DND-41 (cell line): ENCODE measurements at regions not wholly inside any gene's neighbourhood (a gene's known extent, or its start where the extent isn't known, plus 50 kb on each side); places are given as distances from the start of the nearest gene placed in this dataset.

Experiments used
- ATAC-seq: fragments of 200-7000 bp; cut with Tn5 transposase; 3 replicates; pipeline ENCODE4 v1.9.1; 2021; ENCODE audit warnings: low read depth; ENCODE audit not compliant: insufficient read depth
- DNase-seq: peaks from one replicate; pipeline ENCODE4 v3.0.0-alpha.2; 2020
- H2AFZ ChIP-seq: 2 replicates; pipeline ENCODE4 v1.6.0; 2012; ENCODE audit warnings: low read depth, low read length
- H3K27ac ChIP-seq: 2 replicates; pipeline ENCODE4 v1.5.1; 2012; ENCODE audit warnings: low read length, inconsistent platforms
- H3K27me3 ChIP-seq: fragments of 200-600 bp; sonication (generic); 2 replicates; pipeline ENCODE4 v1.6.0; 2012; ENCODE audit warnings: low read length, mild to moderate bottlenecking, inconsistent platforms; ENCODE audit not compliant: insufficient read depth, poor library complexity
- H3K36me3 ChIP-seq: 2 replicates; pipeline ENCODE4 v1.5.1; 2012; ENCODE audit warnings: low read length, inconsistent platforms; ENCODE audit not compliant: insufficient read depth
- H3K4me1 ChIP-seq: 2 replicates; pipeline ENCODE4 v1.5.1; 2012; ENCODE audit warnings: mild to moderate bottlenecking, low read length; ENCODE audit not compliant: insufficient read depth
- H3K4me2 ChIP-seq: 2 replicates; pipeline ENCODE4 v1.6.0; 2012; ENCODE audit warnings: mild to moderate bottlenecking, moderate library complexity, low read length, inconsistent platforms; ENCODE audit not compliant: insufficient read depth
- H3K4me3 ChIP-seq, 2 experiments: fragments of 200-600 bp in 1 of 2; shearing (Covaris generic) in 1 of 2; 2 replicates each; pipeline ENCODE4 v1.5.1; 2012 to 2016; ENCODE audit warnings: inconsistent platforms in 2 of 2, low read length in 2 of 2, mild to moderate bottlenecking in 2 of 2, low read depth in 1 of 2, moderate library complexity in 1 of 2
- H3K79me2 ChIP-seq: 2 replicates; pipeline ENCODE4 v1.6.0; 2012; ENCODE audit warnings: low read length, inconsistent platforms; ENCODE audit not compliant: insufficient read depth
- H3K9ac ChIP-seq: 2 replicates; pipeline ENCODE4 v1.6.0; 2012; ENCODE audit warnings: low read depth, mild to moderate bottlenecking, inconsistent platforms, low read length, moderate library complexity
- H3K9me3 ChIP-seq: 2 replicates; pipeline ENCODE4 v1.5.1; 2012; ENCODE audit warnings: low read length, moderate library complexity, mild to moderate bottlenecking, inconsistent platforms; ENCODE audit not compliant: insufficient read depth, severe bottlenecking
- H4K20me1 ChIP-seq: 2 replicates; pipeline ENCODE4 v1.6.0; 2012; ENCODE audit warnings: low read length; ENCODE audit not compliant: insufficient read depth
- EZH2 ChIP-seq: IDR thresholded peaks from 3 replicates; pipeline ENCODE4 v1.6.1; 2012; ENCODE audit warnings: borderline replicate concordance, low read depth, mild to moderate bottlenecking, moderate library complexity, low read length, inconsistent platforms; ENCODE audit not compliant: severe bottlenecking
- TF ChIP-seq, protein P1 (sequence below): IDR thresholded peaks from 2 replicates; pipeline ENCODE4 v1.5.1; 2012; ENCODE audit warnings: borderline replicate concordance, low read length, moderate library complexity, mild to moderate bottlenecking; ENCODE audit not compliant: poor library complexity, severe bottlenecking; ENCODE audit errors: extremely low read depth

DNA sequence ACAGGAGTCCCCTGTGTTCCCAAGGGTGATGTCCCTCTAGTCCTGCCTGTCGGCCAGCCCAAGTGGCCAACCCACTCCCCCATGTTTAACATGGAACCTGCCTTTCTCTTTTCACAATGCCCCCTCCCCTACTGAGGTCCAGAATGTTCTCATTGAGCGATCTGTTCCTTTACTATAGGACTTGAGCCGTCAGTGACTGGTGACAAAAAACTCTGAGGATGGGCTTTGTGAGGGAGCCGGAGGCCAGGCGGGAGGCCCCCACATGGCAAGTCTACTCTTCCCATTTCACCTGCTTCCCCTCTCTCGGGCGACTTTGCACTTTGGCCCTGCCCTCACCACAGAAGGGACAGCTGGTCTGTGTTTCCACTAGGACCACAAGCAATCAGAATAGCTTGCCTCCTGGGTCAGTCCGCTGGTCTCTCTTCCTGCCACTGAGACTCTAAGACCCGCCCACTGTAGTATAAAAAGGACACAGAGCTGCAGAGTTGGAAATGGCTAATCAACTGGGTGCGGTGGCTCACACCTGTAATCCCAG is 146.5 kb upstream of the RAB12 start:
- no peaks in the 10 kb centered on the region for H3K36me3 ChIP-seq
- no peaks in the 10 kb centered on the region for H3K9me3 ChIP-seq
- no peak overlapping the region for H3K9ac ChIP-seq
- no peak overlapping the region for H3K4me3 ChIP-seq
- TF ChIP-seq, protein P1, sequence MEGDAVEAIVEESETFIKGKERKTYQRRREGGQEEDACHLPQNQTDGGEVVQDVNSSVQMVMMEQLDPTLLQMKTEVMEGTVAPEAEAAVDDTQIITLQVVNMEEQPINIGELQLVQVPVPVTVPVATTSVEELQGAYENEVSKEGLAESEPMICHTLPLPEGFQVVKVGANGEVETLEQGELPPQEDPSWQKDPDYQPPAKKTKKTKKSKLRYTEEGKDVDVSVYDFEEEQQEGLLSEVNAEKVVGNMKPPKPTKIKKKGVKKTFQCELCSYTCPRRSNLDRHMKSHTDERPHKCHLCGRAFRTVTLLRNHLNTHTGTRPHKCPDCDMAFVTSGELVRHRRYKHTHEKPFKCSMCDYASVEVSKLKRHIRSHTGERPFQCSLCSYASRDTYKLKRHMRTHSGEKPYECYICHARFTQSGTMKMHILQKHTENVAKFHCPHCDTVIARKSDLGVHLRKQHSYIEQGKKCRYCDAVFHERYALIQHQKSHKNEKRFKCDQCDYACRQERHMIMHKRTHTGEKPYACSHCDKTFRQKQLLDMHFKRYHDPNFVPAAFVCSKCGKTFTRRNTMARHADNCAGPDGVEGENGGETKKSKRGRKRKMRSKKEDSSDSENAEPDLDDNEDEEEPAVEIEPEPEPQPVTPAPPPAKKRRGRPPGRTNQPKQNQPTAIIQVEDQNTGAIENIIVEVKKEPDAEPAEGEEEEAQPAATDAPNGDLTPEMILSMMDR = no peak
- TF ChIP-seq EZH2 = no peak
- H3K4me1 ChIP-seq = no peaks in the 10 kb centered on the region
- H3K27me3 ChIP-seq = no peaks in the 10 kb centered on the region
- H3K27ac ChIP-seq = no peak overlapping the region
- no peaks in the 10 kb centered on the region for H3K79me2 ChIP-seq
- ATAC-seq = no peak
- H4K20me1 ChIP-seq = no peaks in the 10 kb centered on the region
- H2AFZ ChIP-seq = no peak overlapping the region
- DNase-seq = no peak
- H3K4me2 ChIP-seq = no peak overlapping the region

DNA sequence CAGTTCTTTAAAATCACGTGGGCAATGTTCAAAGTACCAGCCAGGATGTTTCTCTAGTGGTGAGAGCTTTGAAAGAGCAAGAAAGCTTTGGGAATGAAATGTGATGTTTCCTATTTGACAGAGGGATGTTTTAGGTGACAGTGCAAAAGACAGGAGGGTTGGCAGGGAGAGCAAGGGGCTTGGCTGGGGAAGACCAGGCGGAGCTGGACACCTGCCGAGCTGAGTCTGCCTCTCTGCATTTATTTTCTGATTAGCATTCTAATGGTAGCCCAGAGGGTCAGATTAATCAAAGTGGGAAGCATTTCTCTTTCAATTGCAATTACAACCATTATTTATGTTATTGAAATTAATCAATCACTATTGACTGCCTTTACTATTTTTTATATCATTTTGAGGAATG is 145.4 kb upstream of the RAB12 start:
- H3K27me3 ChIP-seq = no peaks in the 10 kb centered on the region
- no peak overlapping the region for H2AFZ ChIP-seq
- no peaks in the 10 kb centered on the region for H3K79me2 ChIP-seq
- H3K4me1 ChIP-seq = no peaks in the 10 kb centered on the region
- TF ChIP-seq, protein P1 = no peak
- TF ChIP-seq EZH2 = no peak
- ATAC-seq (no peak), DNase-seq (no peak)
- H4K20me1 ChIP-seq = no peaks in the 10 kb centered on the region
- no peaks in the 10 kb centered on the region for H3K9me3 ChIP-seq
- no peak overlapping the region for H3K4me2 ChIP-seq
- H3K36me3 ChIP-seq = no peaks in the 10 kb centered on the region
- H3K4me3 ChIP-seq = no peak overlapping the region
- no peak overlapping the region for H3K9ac ChIP-seq
- no peak overlapping the region for H3K27ac ChIP-seq

DNA sequence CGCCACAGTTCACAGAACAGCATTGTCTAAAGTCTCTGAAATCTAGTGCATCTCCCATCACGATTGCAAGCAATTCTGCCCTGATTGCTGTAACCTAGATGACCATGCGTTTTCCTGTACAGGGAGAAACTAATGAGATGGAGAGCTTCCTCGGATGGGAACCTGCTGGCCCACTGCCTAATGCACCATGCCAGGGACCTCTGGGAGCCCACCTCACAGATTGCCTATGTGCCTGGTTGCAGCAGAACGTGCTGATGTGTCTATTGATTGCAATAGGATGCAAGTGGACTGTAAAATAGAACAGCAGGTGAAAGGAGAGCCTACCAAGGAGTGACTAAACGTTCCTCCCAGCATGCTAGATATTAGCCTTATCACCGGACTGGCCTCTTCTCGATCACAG is 141.0 kb upstream of the RAB12 start:
- Histone ChIP-seq H3K27me3 (no peaks in the 10 kb centered on the region), H3K79me2 (no peaks in the 10 kb centered on the region), H3K4me3 (no peak overlapping the region), H3K9me3 (no peaks in the 10 kb centered on the region), H3K36me3 (no peaks in the 10 kb centered on the region), H3K27ac (no peak overlapping the region), H3K4me2 (no peak overlapping the region), H3K9ac (no peak overlapping the region), H4K20me1 (no peaks in the 10 kb centered on the region), H2AFZ (no peak overlapping the region), H3K4me1 (no peaks in the 10 kb centered on the region)
- TF ChIP-seq, protein P1 = no peak
- no peak for TF ChIP-seq EZH2
- no peak for ATAC-seq
- DNase-seq = no peak

DNA sequence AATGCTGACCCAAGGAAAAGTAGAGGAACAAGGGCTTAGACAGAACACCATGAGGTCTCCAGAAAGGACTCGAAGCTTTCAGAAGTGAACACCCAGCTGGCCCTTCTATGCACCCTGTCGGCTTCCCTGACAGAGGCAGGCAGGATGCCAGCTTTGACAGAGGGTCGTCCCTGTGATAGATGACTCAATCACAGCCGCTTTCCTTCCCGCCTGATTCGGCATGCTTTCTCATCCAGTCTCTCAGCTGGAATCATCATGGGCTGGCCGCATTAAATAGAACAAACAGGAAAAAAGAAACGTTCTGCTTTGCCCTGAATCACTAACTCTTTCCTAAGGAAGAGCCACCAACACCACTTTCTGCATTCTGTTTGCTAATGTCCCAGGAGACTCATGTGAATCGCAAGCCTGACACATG is 140.3 kb upstream of the RAB12 start:
- H3K27me3 ChIP-seq = no peaks in the 10 kb centered on the region
- H3K27ac ChIP-seq = no peak overlapping the region
- TF ChIP-seq, protein P1 = no peak
- TF ChIP-seq EZH2 = no peak
- H3K9me3 ChIP-seq = no peaks in the 10 kb centered on the region
- ATAC-seq = no peak
- no peak overlapping the region for H3K4me2 ChIP-seq
- H3K4me1 ChIP-seq = no peaks in the 10 kb centered on the region
- H3K4me3 ChIP-seq = no peak overlapping the region
- H3K36me3 ChIP-seq = no peaks in the 10 kb centered on the region
- DNase-seq = no peak
- no peaks in the 10 kb centered on the region for H4K20me1 ChIP-seq
- no peaks in the 10 kb centered on the region for H3K79me2 ChIP-seq
- H2AFZ ChIP-seq = no peak overlapping the region
- H3K9ac ChIP-seq = no peak overlapping the region
